HL-60 (cell line): ENCODE measurements at regions not wholly inside any gene's neighbourhood (a gene's known extent, or its start where the extent isn't known, plus 50 kb on each side); places are given as distances from the start of the nearest gene placed in this dataset.

Source experiments
- CTCF ChIP-seq: IDR thresholded peaks from one replicate; pipeline ENCODE4 v1.5.1; 2011; ENCODE audit warnings: low read length, control low read depth, inconsistent platforms; ENCODE audit not compliant: insufficient read depth
- GABPA ChIP-seq: IDR thresholded peaks from 2 replicates; pipeline ENCODE4 v1.6.1; 2012; ENCODE audit warnings: low read depth
- POLR2AphosphoS5 ChIP-seq: IDR thresholded peaks from 2 replicates; pipeline ENCODE4 v1.6.1; 2012; ENCODE audit warnings: low read depth
- SPI1 ChIP-seq: IDR thresholded peaks from 2 replicates; pipeline ENCODE4 v1.6.1; 2012; ENCODE audit warnings: low read depth, mild to moderate bottlenecking, borderline replicate concordance
- TF ChIP-seq, protein P1 (sequence below): IDR thresholded peaks from 2 replicates; pipeline ENCODE4 v1.6.1; 2012; ENCODE audit warnings: low read depth; ENCODE audit not compliant: insufficient replicate concordance

DNA sequence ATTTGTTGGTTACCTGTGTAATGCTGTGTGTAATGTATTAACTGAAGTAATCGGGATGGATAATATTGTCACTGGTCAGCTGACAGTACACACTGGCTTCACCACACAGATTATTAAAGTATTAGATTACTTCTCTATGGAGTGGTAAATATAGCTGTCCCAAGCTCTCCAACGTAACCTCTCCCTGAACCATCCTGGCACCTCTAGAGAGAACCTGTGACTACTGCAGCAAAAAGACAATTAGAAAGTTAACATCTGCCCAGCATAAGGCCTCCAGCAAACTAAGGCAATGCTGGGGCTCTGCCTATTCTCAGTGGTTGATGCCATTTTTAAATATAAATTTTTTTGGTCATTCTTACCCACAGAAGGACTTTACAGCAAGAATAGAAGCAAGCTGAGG, 351.3 kb downstream of the GPD2 start:
- no peak for TF ChIP-seq CTCF
- no peak for TF ChIP-seq POLR2AphosphoS5
- TF ChIP-seq, protein P1, sequence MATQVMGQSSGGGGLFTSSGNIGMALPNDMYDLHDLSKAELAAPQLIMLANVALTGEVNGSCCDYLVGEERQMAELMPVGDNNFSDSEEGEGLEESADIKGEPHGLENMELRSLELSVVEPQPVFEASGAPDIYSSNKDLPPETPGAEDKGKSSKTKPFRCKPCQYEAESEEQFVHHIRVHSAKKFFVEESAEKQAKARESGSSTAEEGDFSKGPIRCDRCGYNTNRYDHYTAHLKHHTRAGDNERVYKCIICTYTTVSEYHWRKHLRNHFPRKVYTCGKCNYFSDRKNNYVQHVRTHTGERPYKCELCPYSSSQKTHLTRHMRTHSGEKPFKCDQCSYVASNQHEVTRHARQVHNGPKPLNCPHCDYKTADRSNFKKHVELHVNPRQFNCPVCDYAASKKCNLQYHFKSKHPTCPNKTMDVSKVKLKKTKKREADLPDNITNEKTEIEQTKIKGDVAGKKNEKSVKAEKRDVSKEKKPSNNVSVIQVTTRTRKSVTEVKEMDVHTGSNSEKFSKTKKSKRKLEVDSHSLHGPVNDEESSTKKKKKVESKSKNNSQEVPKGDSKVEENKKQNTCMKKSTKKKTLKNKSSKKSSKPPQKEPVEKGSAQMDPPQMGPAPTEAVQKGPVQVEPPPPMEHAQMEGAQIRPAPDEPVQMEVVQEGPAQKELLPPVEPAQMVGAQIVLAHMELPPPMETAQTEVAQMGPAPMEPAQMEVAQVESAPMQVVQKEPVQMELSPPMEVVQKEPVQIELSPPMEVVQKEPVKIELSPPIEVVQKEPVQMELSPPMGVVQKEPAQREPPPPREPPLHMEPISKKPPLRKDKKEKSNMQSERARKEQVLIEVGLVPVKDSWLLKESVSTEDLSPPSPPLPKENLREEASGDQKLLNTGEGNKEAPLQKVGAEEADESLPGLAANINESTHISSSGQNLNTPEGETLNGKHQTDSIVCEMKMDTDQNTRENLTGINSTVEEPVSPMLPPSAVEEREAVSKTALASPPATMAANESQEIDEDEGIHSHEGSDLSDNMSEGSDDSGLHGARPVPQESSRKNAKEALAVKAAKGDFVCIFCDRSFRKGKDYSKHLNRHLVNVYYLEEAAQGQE, result no peak
- no peak for TF ChIP-seq GABPA
- no peak for TF ChIP-seq SPI1
